Ishikawa (cell line): ENCODE measurements at regions not wholly inside any gene's neighbourhood (a gene's known extent, or its start where the extent isn't known, plus 50 kb on each side); places are given as distances from the start of the nearest gene placed in this dataset.

Experiments
- RAD21 ChIP-seq: IDR thresholded peaks from 2 replicates; pipeline ENCODE4 v1.6.1; 2012; ENCODE audit warnings: low read depth
- TAF1 ChIP-seq: IDR thresholded peaks from 2 replicates; pipeline ENCODE4 v1.6.1; 2012; ENCODE audit warnings: low read depth, mild to moderate bottlenecking

GRCh38 chr13:85521657-85522056, 277.6 kb downstream of the SLITRK6 start:
- TF ChIP-seq RAD21 (no peak), TAF1 (no peak)
